HepG2 (cell line): ENCODE measurements at regions not wholly inside any gene's neighbourhood (a gene's known extent, or its start where the extent isn't known, plus 50 kb on each side); places are given as distances from the start of the nearest gene placed in this dataset.

ENCODE experiments used
- ATAC-seq: fragments of 200-7000 bp; cut with Tn5 transposase; 3 replicates; pipeline ENCODE4 v1.9.1; 2020; ENCODE audit warnings: mild to moderate bottlenecking, moderate library complexity
- BruUV-seq: library from RNA; stranded (reverse); fragments of 400-500 nt; replicated peaks from 2 replicates; lab custom pipeline; 2021; lab: Mats Ljungman, UMichigan
- CTCF ChIA-PET: fragments of 300-600 bp; formaldehyde crosslinking; extraction: SDS; loops from one replicate; lab custom pipeline; 2021; ENCODE audit warnings: low total read pairs, inconsistent platforms, low intra/inter-chr PET ratio; lab: Yijun Ruan, JAX
- POLR2A ChIA-PET: fragments of 350-600 bp; sonication (Branson Sonifier 250); formaldehyde crosslinking; loops from one replicate; lab custom pipeline; 2020; ENCODE audit warnings: antibody characterized with exemption, inconsistent platforms; lab: Yijun Ruan, JAX
- DNase-seq: peaks from one replicate; pipeline ENCODE4 v3.0.0-alpha.2; 2015; ENCODE audit warnings: low spot score
- FAIRE-seq: peaks from 3 replicates; lab custom pipeline; 2011; peaks lifted over from hg19 to GRCh38; lab: Jason Lieb, UNC
- H2AFZ ChIP-seq: one replicate; pipeline ENCODE4 v1.6.1; 2011; ENCODE audit warnings: low read length, inconsistent platforms
- H3K27ac ChIP-seq: fragments of 300-600 bp; 3 replicates; pipeline ENCODE4 v1.8.0; 2011; ENCODE audit warnings: mixed run types, mild to moderate bottlenecking, mixed read lengths, low read length, inconsistent platforms; ENCODE audit not compliant: insufficient read depth; ENCODE audit errors: extremely low read length
- H3K27me3 ChIP-seq, 2 experiments: fragments of 200-600 bp in 1 of 2; 2 replicates in 1 of 2; 3 replicates in 1 of 2; pipeline versions ENCODE4 v1.6.0 to v1.8.0; 2011; ENCODE audit warnings: low read length in 2 of 2, mild to moderate bottlenecking in 2 of 2, moderate library complexity in 2 of 2, inconsistent platforms in 1 of 2; ENCODE audit not compliant: insufficient read depth in 2 of 2, control insufficient read depth in 1 of 2
- H3K36me3 ChIP-seq, 2 experiments: fragments of 200-600 bp in 1 of 2; replicated peaks in 1 of 2; 2 replicates in 1 of 2; 3 replicates in 1 of 2; pipeline versions ENCODE4 v1.5.1 to v1.8.0; 2011; ENCODE audit warnings: low read length in 2 of 2, inconsistent platforms in 1 of 2; ENCODE audit not compliant: insufficient read depth in 2 of 2, control insufficient read depth in 1 of 2
- H3K4me1 ChIP-seq: 2 replicates; pipeline ENCODE4 v1.5.1; 2012; ENCODE audit warnings: low read length, inconsistent platforms; ENCODE audit not compliant: insufficient read depth
- H3K4me2 ChIP-seq: 2 replicates; pipeline ENCODE4 v1.6.0; 2011; ENCODE audit warnings: low read depth, low read length, inconsistent platforms
- H3K4me3 ChIP-seq, 3 experiments: fragments of 200-600 bp in 1 of 3; sonication (generic), shearing (Covaris generic) in 1 of 3; replicated peaks in 1 of 3; 2 replicates each; pipeline ENCODE4 v1.5.1; 2011 to 2016; ENCODE audit warnings: low read length in 3 of 3, inconsistent platforms in 2 of 3, low read depth in 2 of 3, mild to moderate bottlenecking in 2 of 3, control low read depth in 1 of 3, mixed read lengths in 1 of 3; ENCODE audit not compliant: insufficient read depth in 1 of 3
- H3K79me2 ChIP-seq: one replicate; pipeline ENCODE4 v1.6.1; 2011; ENCODE audit warnings: low read length, inconsistent platforms; ENCODE audit not compliant: insufficient read depth
- H3K9ac ChIP-seq: 2 replicates; pipeline ENCODE4 v1.6.0; 2011; ENCODE audit warnings: mild to moderate bottlenecking, low read depth, low read length, inconsistent platforms; ENCODE audit not compliant: insufficient read depth
- H3K9me3 ChIP-seq: 2 replicates; pipeline ENCODE4 v1.5.1; 2012; ENCODE audit warnings: mild to moderate bottlenecking, low read length
- H4K20me1 ChIP-seq: 2 replicates; pipeline ENCODE4 v1.6.0; 2011; ENCODE audit warnings: inconsistent platforms, mild to moderate bottlenecking, low read length, moderate library complexity; ENCODE audit not compliant: insufficient read depth
- CENPX ChIP-seq: sonication (generic); formaldehyde crosslinking; IDR thresholded peaks from 2 replicates; pipeline ENCODE4 v1.9.0; 2021; ENCODE audit warnings: mild to moderate bottlenecking, missing genetic modification reagents, moderate library complexity
- DMAP1 ChIP-seq: IDR thresholded peaks from 2 replicates; pipeline ENCODE4 v1.6.1; 2016
- DR1 ChIP-seq: sonication (generic); formaldehyde crosslinking; IDR thresholded peaks from 2 replicates; pipeline ENCODE4 v1.8.0; 2021; ENCODE audit warnings: mild to moderate bottlenecking, missing genetic modification reagents, inconsistent platforms
- KDM3A ChIP-seq: IDR thresholded peaks from 2 replicates; pipeline ENCODE4 v1.6.1; 2018; ENCODE audit warnings: low read depth, missing compliant biosample characterization
- KLF11 ChIP-seq: IDR thresholded peaks from 2 replicates; pipeline ENCODE4 v1.6.1; 2016; ENCODE audit warnings: missing compliant biosample characterization
- MIXL1 ChIP-seq: IDR thresholded peaks from 2 replicates; pipeline ENCODE4 v1.6.1; 2016
- SYNCRIP ChIP-seq: fragments of 200-400 bp; formaldehyde crosslinking; IDR thresholded peaks from 2 replicates; pipeline ENCODE4 v1.6.1; 2018; ENCODE audit warnings: mild to moderate bottlenecking, low read depth, low read length; ENCODE audit not compliant: insufficient read depth
- ZNF253 ChIP-seq: sonication (generic); formaldehyde crosslinking; IDR thresholded peaks from 2 replicates; pipeline ENCODE4 v1.8.0; 2022; ENCODE audit warnings: mild to moderate bottlenecking, missing genetic modification reagents, borderline replicate concordance
- ZNF432 ChIP-seq: sonication (generic); formaldehyde crosslinking; IDR thresholded peaks from 2 replicates; pipeline ENCODE4 v1.5.0; 2020; ENCODE audit warnings: missing genetic modification reagents, mild to moderate bottlenecking, borderline replicate concordance
- ZNF563 ChIP-seq: sonication (generic); formaldehyde crosslinking; IDR thresholded peaks from 2 replicates; pipeline ENCODE4 v1.8.0; 2022; ENCODE audit warnings: mild to moderate bottlenecking, moderate library complexity, missing genetic modification reagents
- whole genome bisulfite sequencing: methylation state at CpG from one replicate; pipeline ENCODE4 v1.1.6; 2017; ENCODE audit warnings: low lambda C conversion rate; 5-methylcytosine and 5-hydroxymethylcytosine counted together
- in situ Hi-C: cut with HindIII; loops from 2 replicates; pipeline ENCODE4 v1.10.0; 2017; ENCODE audit warnings: low pct_unique_long_range_greater_than_20kb; ENCODE audit not compliant: extremely low pct_ligation_motif_present
- intact Hi-C: fragments of 100-400 bp; cut with micrococcal nuclease; formaldehyde crosslinking; loops from one replicate; pipeline ENCODE4 v1.10.0; 2022; ENCODE audit not compliant: unreplicated experiment
- TF ChIP-seq, protein P1 (sequence below): fragments of 450-650 bp; IDR thresholded peaks from 2 replicates; pipeline ENCODE4 v1.6.1; 2017; ENCODE audit warnings: mild to moderate bottlenecking
- TF ChIP-seq, protein P2 (sequence below): sonication (generic); formaldehyde crosslinking; conservative IDR thresholded peaks from 2 replicates; pipeline ENCODE4 v1.4.0; 2020; ENCODE audit warnings: missing genetic modification reagents
- TF ChIP-seq, protein P3 (sequence below): sonication (generic); formaldehyde crosslinking; IDR thresholded peaks from 2 replicates; pipeline ENCODE4 v1.5.0; 2020; ENCODE audit warnings: missing genetic modification reagents, mild to moderate bottlenecking, borderline replicate concordance
- TF ChIP-seq, protein P4 (sequence below): sonication (generic); formaldehyde crosslinking; IDR thresholded peaks from 2 replicates; pipeline ENCODE4 v1.4.0; 2020; ENCODE audit warnings: mild to moderate bottlenecking, missing genetic modification reagents
- TF ChIP-seq, protein P5 (sequence below): sonication (generic); formaldehyde crosslinking; IDR thresholded peaks from 2 replicates; pipeline ENCODE4 v1.5.1; 2020; ENCODE audit warnings: mild to moderate bottlenecking, moderate library complexity, missing genetic modification reagents

DNA sequence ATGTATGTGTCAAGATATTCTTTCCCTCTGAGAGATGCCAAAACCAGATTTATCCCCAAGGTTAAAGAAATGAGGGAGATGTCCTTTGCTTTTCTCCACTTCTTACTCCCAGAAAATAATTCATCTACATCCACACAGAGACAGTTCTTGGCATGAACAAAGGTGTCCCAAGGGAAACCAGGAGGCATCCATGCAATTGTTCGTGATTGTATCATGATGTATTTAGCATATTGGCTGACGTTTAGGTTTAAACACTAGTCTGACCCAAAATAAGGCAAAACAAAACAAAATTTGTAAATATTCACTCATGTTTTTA, 223.9 kb downstream of the C7orf25 start:
- ChIA-PET CTCF (no interaction called here), POLR2A (no interaction called here)
- Histone ChIP-seq H3K36me3 (no peaks in the 10 kb centered on the region), H4K20me1 (no peaks in the 10 kb centered on the region), H3K9me3 (no peaks in the 10 kb centered on the region), H3K4me1 (no peaks in the 10 kb centered on the region), H3K4me2 (no peak overlapping the region), H3K9ac (no peak overlapping the region), H2AFZ (no peak overlapping the region), H3K27me3 (no peaks in the 10 kb centered on the region; a peak in 1 of 5 replicates), H3K79me2 (no peaks in the 10 kb centered on the region), H3K27ac (no peak overlapping the region), H3K4me3 (no peak overlapping the region)
- BruUV-seq: no TSS peak
- ATAC-seq: no peak
- in situ Hi-C loops (no loop called here), intact Hi-C loops (no loop called here)
- DNase-seq: no peak
- WGBS: 0% methylated on average over 2 of the region's 2 CpGs
- no peak for FAIRE-seq
- no peak for TF ChIP-seq ZNF432
- no peak for TF ChIP-seq DR1 (CRISPR knock-in tag)
- TF ChIP-seq, protein P1, sequence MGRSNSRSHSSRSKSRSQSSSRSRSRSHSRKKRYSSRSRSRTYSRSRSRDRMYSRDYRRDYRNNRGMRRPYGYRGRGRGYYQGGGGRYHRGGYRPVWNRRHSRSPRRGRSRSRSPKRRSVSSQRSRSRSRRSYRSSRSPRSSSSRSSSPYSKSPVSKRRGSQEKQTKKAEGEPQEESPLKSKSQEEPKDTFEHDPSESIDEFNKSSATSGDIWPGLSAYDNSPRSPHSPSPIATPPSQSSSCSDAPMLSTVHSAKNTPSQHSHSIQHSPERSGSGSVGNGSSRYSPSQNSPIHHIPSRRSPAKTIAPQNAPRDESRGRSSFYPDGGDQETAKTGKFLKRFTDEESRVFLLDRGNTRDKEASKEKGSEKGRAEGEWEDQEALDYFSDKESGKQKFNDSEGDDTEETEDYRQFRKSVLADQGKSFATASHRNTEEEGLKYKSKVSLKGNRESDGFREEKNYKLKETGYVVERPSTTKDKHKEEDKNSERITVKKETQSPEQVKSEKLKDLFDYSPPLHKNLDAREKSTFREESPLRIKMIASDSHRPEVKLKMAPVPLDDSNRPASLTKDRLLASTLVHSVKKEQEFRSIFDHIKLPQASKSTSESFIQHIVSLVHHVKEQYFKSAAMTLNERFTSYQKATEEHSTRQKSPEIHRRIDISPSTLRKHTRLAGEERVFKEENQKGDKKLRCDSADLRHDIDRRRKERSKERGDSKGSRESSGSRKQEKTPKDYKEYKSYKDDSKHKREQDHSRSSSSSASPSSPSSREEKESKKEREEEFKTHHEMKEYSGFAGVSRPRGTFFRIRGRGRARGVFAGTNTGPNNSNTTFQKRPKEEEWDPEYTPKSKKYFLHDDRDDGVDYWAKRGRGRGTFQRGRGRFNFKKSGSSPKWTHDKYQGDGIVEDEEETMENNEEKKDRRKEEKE: no peak
- no peak for TF ChIP-seq ZNF253 (CRISPR knock-in tag)
- no peak for TF ChIP-seq KLF11 (CRISPR knock-in tag)
- no peak for TF ChIP-seq KDM3A
- TF ChIP-seq SYNCRIP: no peak
- TF ChIP-seq, protein P2, sequence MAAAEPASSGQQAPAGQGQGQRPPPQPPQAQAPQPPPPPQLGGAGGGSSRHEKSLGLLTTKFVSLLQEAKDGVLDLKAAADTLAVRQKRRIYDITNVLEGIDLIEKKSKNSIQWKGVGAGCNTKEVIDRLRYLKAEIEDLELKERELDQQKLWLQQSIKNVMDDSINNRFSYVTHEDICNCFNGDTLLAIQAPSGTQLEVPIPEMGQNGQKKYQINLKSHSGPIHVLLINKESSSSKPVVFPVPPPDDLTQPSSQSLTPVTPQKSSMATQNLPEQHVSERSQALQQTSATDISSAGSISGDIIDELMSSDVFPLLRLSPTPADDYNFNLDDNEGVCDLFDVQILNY (CRISPR knock-in tag): no peak
- TF ChIP-seq MIXL1 (CRISPR knock-in tag): no peak
- TF ChIP-seq, protein P3, sequence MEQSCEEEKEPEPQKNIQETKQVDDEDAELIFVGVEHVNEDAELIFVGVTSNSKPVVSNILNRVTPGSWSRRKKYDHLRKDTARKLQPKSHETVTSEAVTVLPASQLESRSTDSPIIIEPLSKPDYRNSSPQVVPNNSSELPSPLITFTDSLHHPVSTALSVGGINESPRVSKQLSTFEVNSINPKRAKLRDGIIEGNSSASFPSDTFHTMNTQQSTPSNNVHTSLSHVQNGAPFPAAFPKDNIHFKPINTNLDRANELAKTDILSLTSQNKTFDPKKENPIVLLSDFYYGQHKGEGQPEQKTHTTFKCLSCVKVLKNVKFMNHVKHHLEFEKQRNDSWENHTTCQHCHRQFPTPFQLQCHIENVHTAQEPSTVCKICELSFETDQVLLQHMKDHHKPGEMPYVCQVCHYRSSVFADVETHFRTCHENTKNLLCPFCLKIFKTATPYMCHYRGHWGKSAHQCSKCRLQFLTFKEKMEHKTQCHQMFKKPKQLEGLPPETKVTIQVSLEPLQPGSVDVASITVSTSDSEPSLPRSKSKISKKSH (CRISPR knock-in tag): no peak
- no peak for TF ChIP-seq CENPX (CRISPR knock-in tag)
- no peak for TF ChIP-seq DMAP1 (CRISPR knock-in tag)
- TF ChIP-seq, protein P4, sequence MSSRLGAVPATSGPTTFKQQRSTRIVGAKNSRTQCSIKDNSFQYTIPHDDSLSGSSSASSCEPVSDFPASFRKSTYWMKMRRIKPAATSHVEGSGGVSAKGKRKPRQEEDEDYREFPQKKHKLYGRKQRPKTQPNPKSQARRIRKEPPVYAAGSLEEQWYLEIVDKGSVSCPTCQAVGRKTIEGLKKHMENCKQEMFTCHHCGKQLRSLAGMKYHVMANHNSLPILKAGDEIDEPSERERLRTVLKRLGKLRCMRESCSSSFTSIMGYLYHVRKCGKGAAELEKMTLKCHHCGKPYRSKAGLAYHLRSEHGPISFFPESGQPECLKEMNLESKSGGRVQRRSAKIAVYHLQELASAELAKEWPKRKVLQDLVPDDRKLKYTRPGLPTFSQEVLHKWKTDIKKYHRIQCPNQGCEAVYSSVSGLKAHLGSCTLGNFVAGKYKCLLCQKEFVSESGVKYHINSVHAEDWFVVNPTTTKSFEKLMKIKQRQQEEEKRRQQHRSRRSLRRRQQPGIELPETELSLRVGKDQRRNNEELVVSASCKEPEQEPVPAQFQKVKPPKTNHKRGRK (CRISPR knock-in tag): no peak
- TF ChIP-seq, protein P5, sequence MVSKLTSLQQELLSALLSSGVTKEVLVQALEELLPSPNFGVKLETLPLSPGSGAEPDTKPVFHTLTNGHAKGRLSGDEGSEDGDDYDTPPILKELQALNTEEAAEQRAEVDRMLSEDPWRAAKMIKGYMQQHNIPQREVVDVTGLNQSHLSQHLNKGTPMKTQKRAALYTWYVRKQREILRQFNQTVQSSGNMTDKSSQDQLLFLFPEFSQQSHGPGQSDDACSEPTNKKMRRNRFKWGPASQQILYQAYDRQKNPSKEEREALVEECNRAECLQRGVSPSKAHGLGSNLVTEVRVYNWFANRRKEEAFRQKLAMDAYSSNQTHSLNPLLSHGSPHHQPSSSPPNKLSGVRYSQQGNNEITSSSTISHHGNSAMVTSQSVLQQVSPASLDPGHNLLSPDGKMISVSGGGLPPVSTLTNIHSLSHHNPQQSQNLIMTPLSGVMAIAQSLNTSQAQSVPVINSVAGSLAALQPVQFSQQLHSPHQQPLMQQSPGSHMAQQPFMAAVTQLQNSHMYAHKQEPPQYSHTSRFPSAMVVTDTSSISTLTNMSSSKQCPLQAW (CRISPR knock-in tag): no peak
- no peak for TF ChIP-seq ZNF563 (CRISPR knock-in tag)
